PFSK-1 (cell line): ENCODE measurements at regions not wholly inside any gene's neighbourhood (a gene's known extent, or its start where the extent isn't known, plus 50 kb on each side); places are given as distances from the start of the nearest gene placed in this dataset.

Experiments
- FOXP2 ChIP-seq: optimal IDR thresholded peaks from 2 replicates; pipeline ENCODE3; 2011; ENCODE audit warnings: borderline replicate concordance, control low read depth, inconsistent platforms; ENCODE audit not compliant: insufficient read depth; ENCODE audit errors: extremely low read length, extremely low read depth
- POLR2AphosphoS5 ChIP-seq: IDR thresholded peaks from 2 replicates; pipeline ENCODE4 v1.6.1; 2012; ENCODE audit warnings: low read depth, mild to moderate bottlenecking, control low read depth, low read length, moderate library complexity
- REST ChIP-seq, 2 experiments: IDR thresholded peaks; 2 replicates each; pipeline versions ENCODE4 v1.6.1 to v1.8.0; 2011 to 2012; ENCODE audit warnings: low read depth in 2 of 2, low read length in 2 of 2, control low read depth in 1 of 2, inconsistent platforms in 1 of 2, mild to moderate bottlenecking in 1 of 2, moderate library complexity in 1 of 2; ENCODE audit not compliant: insufficient read depth in 1 of 2
- SIN3A ChIP-seq: IDR thresholded peaks from 2 replicates; pipeline ENCODE4 v1.6.1; 2012; ENCODE audit warnings: mild to moderate bottlenecking, low read length, moderate library complexity, borderline replicate concordance; ENCODE audit not compliant: insufficient read depth
- TAF1 ChIP-seq: IDR thresholded peaks from 2 replicates; pipeline ENCODE4 v1.6.1; 2012; ENCODE audit warnings: low read length, control low read depth, borderline replicate concordance; ENCODE audit not compliant: insufficient read depth

- TF ChIP-seq REST (IDR thresholded peaks at IDR 0.05; ENCODE audit: insufficient read depth in 1 of 2, low read depth in 2 of 2, low read length in 2 of 2) = no peak
- no peak for TF ChIP-seq POLR2AphosphoS5
- TF ChIP-seq TAF1 = no peak
- no peak for TF ChIP-seq SIN3A
- TF ChIP-seq FOXP2 = no peak
Observed at GRCh38 chr2:217147818-217148217, 288.0 kb upstream of the TNP1 start.

- no peak for TF ChIP-seq POLR2AphosphoS5
- TF ChIP-seq FOXP2 = no peak
- TF ChIP-seq REST (IDR thresholded peaks at IDR 0.05; ENCODE audit: insufficient read depth in 1 of 2, low read depth in 2 of 2, low read length in 2 of 2) = no peak
- no peak for TF ChIP-seq SIN3A
- TF ChIP-seq TAF1 = no peak
Observed at GRCh38 chr2:217146956-217147355, 287.1 kb upstream of the TNP1 start.

- TF ChIP-seq SIN3A (no peak), REST (IDR thresholded peaks at IDR 0.05; ENCODE audit: insufficient read depth in 1 of 2, low read depth in 2 of 2, low read length in 2 of 2) (no peak), FOXP2 (no peak), TAF1 (no peak), POLR2AphosphoS5 (no peak)
Observed at GRCh38 chr2:217142649-217143266, 282.9 kb upstream of the TNP1 start.

- TF ChIP-seq FOXP2 (no peak), POLR2AphosphoS5 (no peak), REST (IDR thresholded peaks at IDR 0.05; ENCODE audit: insufficient read depth in 1 of 2, low read depth in 2 of 2, low read length in 2 of 2) (no peak), TAF1 (no peak), SIN3A (no peak)
Observed at GRCh38 chr2:217138284-217138683, 278.4 kb upstream of the TNP1 start.

GRCh38 chr2:217127744-217128143, 267.9 kb upstream of the TNP1 start:
- no peak for TF ChIP-seq FOXP2
- no peak for TF ChIP-seq TAF1
- no peak for TF ChIP-seq SIN3A
- TF ChIP-seq POLR2AphosphoS5 = no peak
- no peak for TF ChIP-seq REST (IDR thresholded peaks at IDR 0.05; ENCODE audit: insufficient read depth in 1 of 2, low read depth in 2 of 2, low read length in 2 of 2)
